DND-41 (cell line): ENCODE measurements at regions not wholly inside any gene's neighbourhood (a gene's known extent, or its start where the extent isn't known, plus 50 kb on each side); places are given as distances from the start of the nearest gene placed in this dataset.

Experiments
- ATAC-seq: fragments of 200-7000 bp; cut with Tn5 transposase; 3 replicates; pipeline ENCODE4 v1.9.1; 2021; ENCODE audit warnings: low read depth; ENCODE audit not compliant: insufficient read depth
- DNase-seq: peaks from one replicate; pipeline ENCODE4 v3.0.0-alpha.2; 2020
- H2AFZ ChIP-seq: 2 replicates; pipeline ENCODE4 v1.6.0; 2012; ENCODE audit warnings: low read depth, low read length
- H3K27ac ChIP-seq: 2 replicates; pipeline ENCODE4 v1.5.1; 2012; ENCODE audit warnings: low read length, inconsistent platforms
- H3K27me3 ChIP-seq: fragments of 200-600 bp; sonication (generic); 2 replicates; pipeline ENCODE4 v1.6.0; 2012; ENCODE audit warnings: low read length, mild to moderate bottlenecking, inconsistent platforms; ENCODE audit not compliant: insufficient read depth, poor library complexity
- H3K36me3 ChIP-seq: 2 replicates; pipeline ENCODE4 v1.5.1; 2012; ENCODE audit warnings: low read length, inconsistent platforms; ENCODE audit not compliant: insufficient read depth
- H3K4me1 ChIP-seq: 2 replicates; pipeline ENCODE4 v1.5.1; 2012; ENCODE audit warnings: mild to moderate bottlenecking, low read length; ENCODE audit not compliant: insufficient read depth
- H3K4me2 ChIP-seq: 2 replicates; pipeline ENCODE4 v1.6.0; 2012; ENCODE audit warnings: mild to moderate bottlenecking, moderate library complexity, low read length, inconsistent platforms; ENCODE audit not compliant: insufficient read depth
- H3K4me3 ChIP-seq, 2 experiments: fragments of 200-600 bp in 1 of 2; shearing (Covaris generic) in 1 of 2; 2 replicates each; pipeline ENCODE4 v1.5.1; 2012 to 2016; ENCODE audit warnings: inconsistent platforms in 2 of 2, low read length in 2 of 2, mild to moderate bottlenecking in 2 of 2, low read depth in 1 of 2, moderate library complexity in 1 of 2
- H3K79me2 ChIP-seq: 2 replicates; pipeline ENCODE4 v1.6.0; 2012; ENCODE audit warnings: low read length, inconsistent platforms; ENCODE audit not compliant: insufficient read depth
- H3K9ac ChIP-seq: 2 replicates; pipeline ENCODE4 v1.6.0; 2012; ENCODE audit warnings: low read depth, mild to moderate bottlenecking, inconsistent platforms, low read length, moderate library complexity
- H3K9me3 ChIP-seq: 2 replicates; pipeline ENCODE4 v1.5.1; 2012; ENCODE audit warnings: low read length, moderate library complexity, mild to moderate bottlenecking, inconsistent platforms; ENCODE audit not compliant: insufficient read depth, severe bottlenecking
- H4K20me1 ChIP-seq: 2 replicates; pipeline ENCODE4 v1.6.0; 2012; ENCODE audit warnings: low read length; ENCODE audit not compliant: insufficient read depth
- CTCF ChIP-seq: IDR thresholded peaks from 2 replicates; pipeline ENCODE4 v1.5.1; 2012; ENCODE audit warnings: borderline replicate concordance, low read length, moderate library complexity, mild to moderate bottlenecking; ENCODE audit not compliant: poor library complexity, severe bottlenecking; ENCODE audit errors: extremely low read depth
- EZH2 ChIP-seq: IDR thresholded peaks from 3 replicates; pipeline ENCODE4 v1.6.1; 2012; ENCODE audit warnings: borderline replicate concordance, low read depth, mild to moderate bottlenecking, moderate library complexity, low read length, inconsistent platforms; ENCODE audit not compliant: severe bottlenecking

- H3K27ac ChIP-seq: no peak overlapping the region
- H3K9ac ChIP-seq: no peak overlapping the region
- no peaks in the 10 kb centered on the region for H3K9me3 ChIP-seq
- H3K36me3 ChIP-seq: no peaks in the 10 kb centered on the region
- ATAC-seq: no peak
- no peak overlapping the region for H3K4me3 ChIP-seq
- no peak for TF ChIP-seq EZH2
- no peak for TF ChIP-seq CTCF
- H3K27me3 ChIP-seq: no peaks in the 10 kb centered on the region
- no peaks in the 10 kb centered on the region for H4K20me1 ChIP-seq
- no peak overlapping the region for H2AFZ ChIP-seq
- H3K79me2 ChIP-seq: no peaks in the 10 kb centered on the region
- H3K4me2 ChIP-seq: no peak overlapping the region
- no peaks in the 10 kb centered on the region for H3K4me1 ChIP-seq
- no peak for DNase-seq
Measured at GRCh38 chr9:108668938-108669335, 186.8 kb downstream of the ACTL7B start.

GRCh38 chr9:108668191-108668937 lies 187.4 kb downstream of the ACTL7B start:
- no peak for DNase-seq
- Histone ChIP-seq H3K9ac (no peak overlapping the region), H3K4me2 (no peak overlapping the region), H3K36me3 (no peaks in the 10 kb centered on the region), H3K9me3 (no peaks in the 10 kb centered on the region), H3K27me3 (no peaks in the 10 kb centered on the region), H3K27ac (no peak overlapping the region), H3K79me2 (no peaks in the 10 kb centered on the region), H3K4me1 (no peaks in the 10 kb centered on the region), H3K4me3 (no peak overlapping the region), H2AFZ (no peak overlapping the region), H4K20me1 (no peaks in the 10 kb centered on the region)
- TF ChIP-seq CTCF (no peak), EZH2 (no peak)
- ATAC-seq: no peak

- no peak for DNase-seq
Measured at GRCh38 chr9:108666240-108666784, 189.5 kb downstream of the ACTL7B start.

More at GRCh38 chr9:108666240-108666784, 189.5 kb downstream of the ACTL7B start:
- no peak overlapping the region for H2AFZ ChIP-seq
- no peaks in the 10 kb centered on the region for H3K9me3 ChIP-seq
- no peaks in the 10 kb centered on the region for H4K20me1 ChIP-seq
- TF ChIP-seq EZH2 (no peak), CTCF (no peak)
- H3K4me2 ChIP-seq: no peak overlapping the region
- H3K36me3 ChIP-seq: no peaks in the 10 kb centered on the region
- no peak overlapping the region for H3K27ac ChIP-seq
- H3K4me1 ChIP-seq: no peaks in the 10 kb centered on the region
- ATAC-seq: no peak
- no peak overlapping the region for H3K9ac ChIP-seq
- H3K4me3 ChIP-seq: no peak overlapping the region
- H3K79me2 ChIP-seq: no peaks in the 10 kb centered on the region
- H3K27me3 ChIP-seq: no peaks in the 10 kb centered on the region
